HG02623 (cell line): ENCODE measurements at regions not wholly inside any gene's neighbourhood (a gene's known extent, or its start where the extent isn't known, plus 50 kb on each side); places are given as distances from the start of the nearest gene placed in this dataset.
"Not testable (repeated sequence)": the region's sequence is repeated elsewhere in the genome, so short reads cannot be mapped to it uniquely, and the experiment has no call there.

ENCODE experiments used
- ATAC-seq: cut with Tn5 transposase; IDR thresholded peaks from one replicate; pipeline ENCODE4 v1.9.1; 2021; ENCODE audit warnings: moderate library complexity; ENCODE audit not compliant: unreplicated experiment

DNA sequence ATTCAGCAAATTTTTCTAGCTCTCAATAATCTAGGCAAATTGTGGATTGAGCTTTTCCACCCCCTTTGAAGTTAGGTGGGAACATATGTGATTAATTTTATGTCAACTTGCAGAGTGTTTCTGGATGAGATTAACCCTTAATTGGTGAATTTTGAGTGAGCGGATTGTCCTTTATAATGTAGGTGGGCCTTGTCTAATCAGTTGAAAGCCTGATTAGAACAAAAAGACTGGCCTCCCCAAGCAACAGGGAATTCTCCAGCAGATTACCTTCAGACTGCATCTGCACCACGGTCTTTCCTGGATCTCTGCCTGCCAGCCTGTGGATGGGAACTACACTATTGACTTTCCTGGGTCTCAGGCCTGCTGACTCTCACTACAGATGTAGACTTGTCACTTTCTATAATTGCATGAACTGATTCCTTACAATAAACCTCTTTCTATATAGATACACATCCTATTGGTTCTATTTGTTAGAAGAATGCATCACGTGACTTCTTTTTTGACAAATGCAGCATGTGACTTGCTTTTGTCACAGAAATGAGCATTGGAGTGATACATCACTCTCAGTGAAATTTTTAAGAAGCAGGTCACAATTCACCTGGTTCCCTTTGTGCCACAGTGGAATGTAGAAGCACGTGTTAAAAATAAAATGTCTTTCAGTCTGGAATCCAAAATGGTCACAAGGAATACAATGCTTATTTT is 1038.3 kb downstream of the CDH11 start:
- ATAC-seq: no peak

- no peak for ATAC-seq
These were observed 1044.6 kb downstream of the CDH11 start for GRCh38 chr16:64077242-64077641.

DNA sequence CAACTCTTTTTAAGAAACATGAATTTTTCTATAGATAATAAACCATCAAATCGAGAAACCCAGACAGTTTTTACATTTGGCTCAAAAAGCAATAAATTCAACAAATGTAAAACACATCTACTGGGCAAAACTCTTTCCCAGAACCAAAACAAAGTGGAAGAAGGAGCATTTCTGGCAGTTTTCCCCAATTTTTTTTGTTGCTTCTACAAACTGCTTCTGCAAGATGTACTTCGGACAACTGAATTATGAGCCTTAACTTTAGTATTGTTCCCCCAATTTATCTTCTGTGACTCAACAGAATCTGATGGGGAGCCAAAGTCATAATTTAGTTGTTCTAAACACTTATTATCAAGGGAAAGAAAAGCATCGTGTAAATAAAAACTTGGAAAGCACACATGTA is 1047.2 kb downstream of the CDH11 start:
- ATAC-seq: no peak

DNA sequence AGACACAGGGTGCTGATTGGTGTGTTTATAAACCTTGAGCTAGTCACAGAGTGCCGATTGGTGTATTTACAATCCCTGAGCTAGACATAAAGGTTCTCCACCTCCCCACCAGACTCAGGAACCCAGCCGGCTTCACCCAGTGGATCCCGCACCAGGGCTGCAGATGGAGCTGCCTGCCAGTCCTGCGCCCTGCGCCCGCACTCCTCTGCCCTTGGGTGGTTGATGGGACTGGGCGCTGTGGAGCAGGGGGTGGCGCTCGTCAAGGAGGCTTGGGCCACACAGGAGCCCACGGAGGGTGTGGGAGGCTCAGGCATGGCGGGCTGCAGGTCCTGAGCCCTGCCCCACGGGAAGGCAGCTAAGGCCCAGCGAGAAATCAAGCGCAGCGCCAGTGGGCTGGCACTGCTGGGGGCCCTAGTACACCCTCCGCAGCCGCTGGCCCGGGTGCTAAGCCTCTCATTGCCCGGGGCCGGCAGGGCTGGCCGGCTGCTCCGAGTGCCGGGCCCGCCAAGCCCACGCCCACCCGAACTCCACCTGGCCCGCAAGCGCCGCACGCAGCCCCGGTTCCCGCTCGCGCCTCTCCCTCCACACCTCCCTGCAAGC is 1049.6 kb downstream of the CDH11 start:
- not testable (repeated sequence) for ATAC-seq

GRCh38 chr16:64065523-64065922 is 1056.3 kb downstream of the CDH11 start:
- ATAC-seq: no peak

- no peak for ATAC-seq
These were observed 1060.2 kb downstream of the CDH11 start for GRCh38 chr16:64061621-64062020.

- no peak for ATAC-seq
These were observed 1061.2 kb downstream of the CDH11 start for GRCh38 chr16:64060631-64061030.

DNA sequence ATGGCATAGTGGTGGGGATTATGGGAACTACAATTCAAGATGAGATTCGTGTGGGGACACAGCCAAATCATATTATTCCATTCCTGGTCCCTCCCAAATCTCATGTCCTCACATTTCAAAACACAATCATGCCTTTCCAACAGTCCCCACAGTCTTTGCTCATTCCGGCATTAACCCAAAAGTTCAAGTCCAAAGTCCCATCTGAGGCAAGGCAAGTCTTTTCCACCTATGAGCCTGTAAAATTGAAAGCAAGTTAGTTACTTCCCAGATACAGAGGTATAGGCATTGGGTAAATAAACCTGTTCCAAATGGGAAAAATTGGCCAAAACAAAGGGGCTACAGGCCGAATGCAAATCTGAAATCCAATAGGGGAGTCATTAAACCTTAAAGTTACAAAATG is 1063.2 kb downstream of the CDH11 start:
- ATAC-seq: no peak

- no peak for ATAC-seq
These were observed 1070.0 kb downstream of the CDH11 start for GRCh38 chr16:64051824-64052223.

DNA sequence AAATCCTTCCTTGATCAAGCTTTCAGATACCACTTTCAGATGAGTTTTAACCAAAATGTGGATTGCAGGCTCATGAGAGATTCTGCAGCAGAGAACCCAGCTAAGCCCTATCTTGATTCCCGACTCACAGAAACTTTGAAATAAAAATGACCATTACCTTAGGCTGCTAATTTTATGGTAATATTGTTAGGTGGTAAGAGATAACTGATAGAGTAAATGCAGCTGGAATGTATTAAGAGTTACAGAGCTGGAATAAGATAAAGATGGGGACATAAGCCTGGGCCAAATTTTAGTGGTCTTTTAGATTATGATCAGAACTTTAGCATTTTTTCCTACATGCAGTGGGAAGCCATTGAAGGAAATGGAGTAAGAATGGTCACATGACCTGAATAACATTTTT is 1074.0 kb downstream of the CDH11 start:
- ATAC-seq: no peak

- no peak for ATAC-seq
These were observed 1074.7 kb downstream of the CDH11 start for GRCh38 chr16:64047207-64047606.

DNA sequence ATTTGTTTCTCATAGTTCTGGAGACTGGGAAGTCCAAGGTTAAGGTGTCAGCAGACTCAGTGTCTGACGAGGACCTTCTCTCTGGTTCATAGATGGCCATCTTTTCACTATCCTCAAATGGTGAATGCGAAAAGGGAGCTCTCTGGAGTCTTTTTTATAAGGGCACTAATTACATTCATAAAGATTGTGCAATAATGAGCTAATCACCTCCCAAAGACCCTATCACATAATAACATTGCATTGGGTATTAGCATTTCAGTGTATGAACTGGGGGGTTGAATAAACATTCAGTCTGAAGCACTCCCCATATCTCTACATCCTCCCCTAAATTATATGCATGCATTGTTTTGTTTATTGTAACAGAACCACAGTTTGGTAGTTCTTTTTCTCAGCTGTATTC is 1086.5 kb downstream of the CDH11 start:
- no peak for ATAC-seq

- no peak for ATAC-seq
These were observed 1102.5 kb downstream of the CDH11 start for GRCh38 chr16:64019339-64019738.

- no peak for ATAC-seq
These were observed 1104.1 kb downstream of the CDH11 start for GRCh38 chr16:64017796-64018195.

DNA sequence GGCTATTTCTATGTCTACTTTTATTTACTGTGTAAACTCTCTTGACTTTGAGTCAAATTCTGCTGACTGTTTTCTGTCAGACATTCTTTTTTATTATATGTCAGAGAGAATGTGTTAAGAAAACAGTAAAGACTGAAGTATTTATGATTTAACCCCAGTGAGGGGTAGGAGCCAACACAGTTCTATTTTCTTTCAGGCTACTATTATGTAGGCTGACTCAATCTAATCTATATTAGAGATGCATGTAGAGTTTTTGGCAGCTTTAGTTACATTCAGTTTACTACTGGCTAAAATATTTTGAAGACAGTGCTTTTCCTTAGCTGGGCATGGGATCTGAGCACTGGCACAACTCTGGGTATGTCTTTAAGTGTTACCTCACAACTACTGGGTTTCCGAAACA is 1108.0 kb downstream of the CDH11 start:
- no peak for ATAC-seq

GRCh38 chr16:64012166-64012565 is 1109.7 kb downstream of the CDH11 start:
- ATAC-seq: no peak

DNA sequence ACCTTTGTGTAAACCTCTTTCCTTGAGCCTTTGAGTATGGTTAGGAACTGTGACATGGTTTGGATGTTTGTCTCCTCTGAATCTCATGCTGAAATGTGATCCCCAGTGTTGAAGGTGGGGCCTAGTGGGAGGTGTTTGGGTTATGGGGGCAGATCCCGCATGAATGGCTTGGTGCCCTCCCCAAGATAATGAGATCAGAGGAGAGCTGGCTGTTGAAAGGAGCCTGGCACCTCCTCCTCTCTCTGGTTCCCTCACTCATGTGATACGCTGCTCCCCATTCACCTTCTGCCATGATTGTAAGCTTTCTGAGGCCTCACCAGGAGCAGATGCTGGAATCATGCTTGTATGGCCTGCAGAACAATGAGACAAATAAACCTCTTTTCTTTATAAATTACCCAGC is 1110.2 kb downstream of the CDH11 start:
- ATAC-seq: no peak

DNA sequence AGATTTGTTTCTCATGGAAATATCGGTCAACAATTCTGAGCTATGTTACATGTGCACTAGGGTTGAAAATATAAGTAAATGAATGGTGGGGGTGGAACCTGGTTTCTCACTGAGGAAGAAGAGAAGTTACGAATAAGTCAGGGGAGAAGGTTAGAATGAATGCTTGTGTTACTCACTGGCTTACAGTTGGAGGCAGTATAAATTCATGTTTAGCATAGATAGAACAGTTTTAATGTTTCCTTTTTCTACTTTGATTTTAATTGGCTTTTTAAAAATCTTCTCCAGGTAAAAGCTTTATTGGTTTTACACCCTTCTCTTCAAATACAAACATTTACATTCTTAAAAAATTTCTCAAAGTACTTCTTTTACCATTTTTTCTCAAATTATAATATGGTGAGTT is 1113.7 kb downstream of the CDH11 start:
- ATAC-seq: no peak

GRCh38 chr16:64004116-64004515 is 1117.7 kb downstream of the CDH11 start:
- no peak for ATAC-seq

GRCh38 chr16:63995025-63995424 is 1126.8 kb downstream of the CDH11 start:
- no peak for ATAC-seq

DNA sequence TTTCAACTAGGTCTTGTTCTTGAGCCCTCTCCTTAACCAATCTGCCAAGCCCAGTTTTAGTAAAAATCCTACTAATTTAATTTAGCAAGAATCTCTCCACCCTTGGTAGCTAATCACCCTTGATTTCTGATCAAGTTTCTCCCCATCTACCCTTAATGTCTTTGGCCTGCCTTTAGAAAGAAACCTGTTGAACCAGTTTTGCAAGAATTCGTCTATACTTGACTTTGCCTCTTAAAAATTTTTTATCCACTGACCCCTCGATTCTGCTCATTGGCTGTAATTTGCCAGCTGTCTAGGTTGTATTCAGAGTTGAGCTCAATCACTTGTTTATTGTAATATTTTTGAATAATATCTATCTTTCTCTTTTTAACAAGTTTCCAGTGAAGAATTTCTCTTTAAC is 1138.5 kb downstream of the CDH11 start:
- ATAC-seq: no peak

DNA sequence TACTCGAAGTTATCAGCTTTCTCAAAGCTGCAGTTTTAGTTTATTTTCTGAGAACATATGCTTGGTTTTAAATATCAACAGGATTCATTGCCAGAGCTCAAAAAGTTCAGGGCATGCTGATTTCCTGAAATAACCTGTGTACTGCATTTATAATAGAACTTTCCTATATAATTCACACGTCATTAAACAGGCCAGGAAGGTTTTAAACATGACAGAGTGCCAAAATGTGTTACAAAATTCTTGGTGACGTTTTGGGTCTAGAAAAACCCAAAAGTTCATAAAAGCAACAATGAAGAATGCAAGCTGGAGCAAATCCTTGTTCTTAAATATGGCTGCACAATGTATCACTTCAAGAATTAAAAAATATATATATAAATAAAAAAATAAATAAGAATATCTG is 1139.1 kb downstream of the CDH11 start:
- no peak for ATAC-seq

GRCh38 chr16:63982110-63982509 is 1139.8 kb downstream of the CDH11 start:
- ATAC-seq: no peak
